MCF 10A (cell line): ENCODE measurements at regions not wholly inside any gene's neighbourhood (a gene's known extent, or its start where the extent isn't known, plus 50 kb on each side); places are given as distances from the start of the nearest gene placed in this dataset.
A peak's percentile ranks its signal among the peaks of the same experiment; 100 is the strongest.

Source experiments
- BruUV-seq: library from RNA; stranded (reverse); fragments of 400-500 nt; replicated peaks from 2 replicates; lab custom pipeline; 2021; lab: Mats Ljungman, UMichigan
- CTCF ChIA-PET: fragments of 300-600 bp; sonication (Branson Sonifier 250); formaldehyde crosslinking; extraction: SDS; loops from one replicate; lab custom pipeline; 2021; ENCODE audit warnings: antibody characterized with exemption, inconsistent platforms; lab: Yijun Ruan, JAX
- POLR2A ChIA-PET: fragments of 300-600, 350-650 bp; sonication (Branson Sonifier 250); formaldehyde crosslinking; extraction: SDS; loops from one replicate; lab custom pipeline; 2020; ENCODE audit warnings: antibody characterized with exemption, inconsistent platforms; lab: Yijun Ruan, JAX
- DNase-seq: peaks from one replicate; pipeline ENCODE4 v3.0.0-alpha.2; 2018; ENCODE audit not compliant: unreplicated experiment
- H3K27ac Mint-ChIP-seq: one replicate; pipeline ENCODE4 v1.8.0; 2022; ENCODE audit warnings: mild to moderate bottlenecking, low read depth, mixed read lengths; ENCODE audit not compliant: unreplicated experiment
- H3K27me3 Mint-ChIP-seq: one replicate; pipeline ENCODE4 v1.8.0; 2022; ENCODE audit warnings: mixed read lengths; ENCODE audit not compliant: insufficient read depth, unreplicated experiment
- H3K36me3 Mint-ChIP-seq: one replicate; pipeline ENCODE4 v1.8.0; 2022; ENCODE audit warnings: mild to moderate bottlenecking, moderate library complexity, mixed read lengths; ENCODE audit not compliant: insufficient read depth, unreplicated experiment
- H3K4me1 Mint-ChIP-seq: one replicate; pipeline ENCODE4 v1.8.0; 2022; ENCODE audit warnings: mixed read lengths; ENCODE audit not compliant: insufficient read depth, unreplicated experiment
- H3K4me3 Mint-ChIP-seq: one replicate; pipeline ENCODE4 v1.8.0; 2022; ENCODE audit warnings: mild to moderate bottlenecking, moderate library complexity, mixed read lengths; ENCODE audit not compliant: unreplicated experiment
- H3K9me3 Mint-ChIP-seq: one replicate; pipeline ENCODE4 v1.8.0; 2022; ENCODE audit warnings: mixed read lengths; ENCODE audit not compliant: unreplicated experiment
- intact Hi-C: fragments of 100-400 bp; cut with micrococcal nuclease; formaldehyde crosslinking; loops from 2 replicates; pipeline ENCODE4 v1.14.1; 2022
- TF ChIP-seq, protein P1 (sequence below): fragments of 200-600 bp; IDR thresholded peaks from one replicate; pipeline ENCODE4 v1.8.0; 2022; ENCODE audit warnings: antibody characterized with exemption, mild to moderate bottlenecking; ENCODE audit not compliant: unreplicated experiment

GRCh38 chr5:136516637-136517036, 151.3 kb upstream of the TRPC7 start:
- no peaks in the 10 kb centered on the region for H3K36me3 Mint-ChIP-seq
- H3K27ac Mint-ChIP-seq: no peak overlapping the region
- intact Hi-C loops: no loop called here
- POLR2A ChIA-PET: interaction anchor here (0.7 kb wide), 1 partner anchor 28 kb away, joined by 4 read pairs; no protein-coding TSS in a partner anchor
- no peaks in the 10 kb centered on the region for H3K4me1 Mint-ChIP-seq
- CTCF ChIA-PET: interaction anchor here (0.7 to 1.3 kb wide), 3 partner anchors 13 to 178 kb away, joined by 3 to 7 read pairs (median 3); no protein-coding TSS in a partner anchor
- H3K9me3 Mint-ChIP-seq: no peaks in the 10 kb centered on the region
- no peak overlapping the region for H3K4me3 Mint-ChIP-seq
- DNase-seq: no peak
- no TSS peak for BruUV-seq
- TF ChIP-seq, protein P1, sequence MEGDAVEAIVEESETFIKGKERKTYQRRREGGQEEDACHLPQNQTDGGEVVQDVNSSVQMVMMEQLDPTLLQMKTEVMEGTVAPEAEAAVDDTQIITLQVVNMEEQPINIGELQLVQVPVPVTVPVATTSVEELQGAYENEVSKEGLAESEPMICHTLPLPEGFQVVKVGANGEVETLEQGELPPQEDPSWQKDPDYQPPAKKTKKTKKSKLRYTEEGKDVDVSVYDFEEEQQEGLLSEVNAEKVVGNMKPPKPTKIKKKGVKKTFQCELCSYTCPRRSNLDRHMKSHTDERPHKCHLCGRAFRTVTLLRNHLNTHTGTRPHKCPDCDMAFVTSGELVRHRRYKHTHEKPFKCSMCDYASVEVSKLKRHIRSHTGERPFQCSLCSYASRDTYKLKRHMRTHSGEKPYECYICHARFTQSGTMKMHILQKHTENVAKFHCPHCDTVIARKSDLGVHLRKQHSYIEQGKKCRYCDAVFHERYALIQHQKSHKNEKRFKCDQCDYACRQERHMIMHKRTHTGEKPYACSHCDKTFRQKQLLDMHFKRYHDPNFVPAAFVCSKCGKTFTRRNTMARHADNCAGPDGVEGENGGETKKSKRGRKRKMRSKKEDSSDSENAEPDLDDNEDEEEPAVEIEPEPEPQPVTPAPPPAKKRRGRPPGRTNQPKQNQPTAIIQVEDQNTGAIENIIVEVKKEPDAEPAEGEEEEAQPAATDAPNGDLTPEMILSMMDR: no peak
- H3K27me3 Mint-ChIP-seq: peaks cover 61% of the 10 kb centered on the region

GRCh38 chr5:136513430-136513829, 148.1 kb upstream of the TRPC7 start:
- Mint-ChIP-seq H3K27ac (no peak overlapping the region), H3K27me3 (peaks cover 29% of the 10 kb centered on the region), H3K4me1 (no peaks in the 10 kb centered on the region), H3K36me3 (no peaks in the 10 kb centered on the region), H3K4me3 (no peak overlapping the region), H3K9me3 (no peaks in the 10 kb centered on the region)
- intact Hi-C loops: no loop called here
- CTCF ChIA-PET: interaction anchor here (0.7 to 1.0 kb wide), 3 partner anchors 16 to 88 kb away, joined by 3 read pairs; no protein-coding TSS in a partner anchor
- no peak for DNase-seq
- TF ChIP-seq, protein P1: no peak
- POLR2A ChIA-PET: no interaction called here
- BruUV-seq: no TSS peak

- ChIA-PET POLR2A (no interaction called here), CTCF (interaction anchor here (1.1 kb wide), 1 partner anchor 106 kb away, joined by 3 read pairs; no protein-coding TSS in a partner anchor)
- DNase-seq: peak; percentile 14
- H3K4me1 Mint-ChIP-seq: no peaks in the 10 kb centered on the region
- no peaks in the 10 kb centered on the region for H3K9me3 Mint-ChIP-seq
- TF ChIP-seq, protein P1: no peak
- BruUV-seq: no TSS peak
- no peak overlapping the region for H3K4me3 Mint-ChIP-seq
- no peaks in the 10 kb centered on the region for H3K36me3 Mint-ChIP-seq
- H3K27me3 Mint-ChIP-seq: peaks cover 7% of the 10 kb centered on the region
- intact Hi-C loops: no loop called here
- no peak overlapping the region for H3K27ac Mint-ChIP-seq
These were observed 145.7 kb upstream of the TRPC7 start for GRCh38 chr5:136511046-136511445.

DNA sequence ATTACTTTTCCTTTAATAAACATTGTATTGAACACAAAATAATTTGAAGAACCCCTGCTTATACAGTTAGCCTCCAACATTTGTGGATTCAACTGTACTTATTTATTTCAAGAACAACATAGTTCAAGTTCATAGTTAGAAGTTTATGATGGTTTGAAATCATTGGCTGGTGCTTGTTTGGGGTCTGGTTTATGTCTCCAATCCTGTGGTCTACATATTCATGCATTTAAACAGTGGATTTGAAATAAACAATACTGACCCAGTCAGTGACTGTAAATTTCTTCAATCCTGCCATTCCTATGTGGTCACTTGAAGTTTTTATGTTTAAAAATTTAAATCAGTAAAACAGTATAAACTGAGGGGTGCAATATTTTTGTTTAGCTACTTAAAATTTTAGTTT, 145.1 kb upstream of the TRPC7 start:
- CTCF ChIA-PET: interaction anchor here (1.1 kb wide), 1 partner anchor 105 kb away, joined by 3 read pairs; no protein-coding TSS in a partner anchor
- no TSS peak for BruUV-seq
- Mint-ChIP-seq H3K27ac (no peak overlapping the region), H3K4me1 (no peaks in the 10 kb centered on the region), H3K9me3 (no peaks in the 10 kb centered on the region), H3K27me3 (peaks cover 1% of the 10 kb centered on the region), H3K36me3 (no peaks in the 10 kb centered on the region), H3K4me3 (no peak overlapping the region)
- DNase-seq: no peak
- intact Hi-C loops: no loop called here
- POLR2A ChIA-PET: interaction anchor here (0.6 kb wide), 1 partner anchor 1074 kb away, joined by 5 read pairs; no protein-coding TSS in a partner anchor
- TF ChIP-seq, protein P1: no peak
